HG03039 (cell line): ENCODE measurements at regions not wholly inside any gene's neighbourhood (a gene's known extent, or its start where the extent isn't known, plus 50 kb on each side); places are given as distances from the start of the nearest gene placed in this dataset.

ENCODE experiments used
- ATAC-seq: cut with Tn5 transposase; IDR thresholded peaks from one replicate; pipeline ENCODE4 v1.9.1; 2021; ENCODE audit warnings: mild to moderate bottlenecking, moderate library complexity; ENCODE audit not compliant: unreplicated experiment

DNA sequence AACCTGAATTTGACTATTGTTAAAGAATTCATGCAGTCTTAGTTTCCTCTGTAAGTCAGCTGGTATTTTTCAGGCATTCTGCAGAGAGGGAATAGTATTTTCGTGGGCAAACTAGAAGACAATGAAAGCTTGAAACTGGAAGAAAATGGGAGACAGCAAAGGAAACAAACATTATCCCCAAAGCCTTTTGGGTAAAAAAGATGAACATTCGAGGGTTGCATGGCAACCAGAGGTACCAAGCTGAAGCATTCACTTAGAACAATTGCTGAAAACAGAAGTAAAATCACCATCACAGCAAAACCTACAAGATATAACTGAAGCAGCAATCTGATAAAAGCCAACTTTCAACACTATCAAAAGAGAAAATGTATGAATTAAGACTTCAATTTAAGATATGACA lies 233.7 kb downstream of the SCG2 start:
- no peak for ATAC-seq

DNA sequence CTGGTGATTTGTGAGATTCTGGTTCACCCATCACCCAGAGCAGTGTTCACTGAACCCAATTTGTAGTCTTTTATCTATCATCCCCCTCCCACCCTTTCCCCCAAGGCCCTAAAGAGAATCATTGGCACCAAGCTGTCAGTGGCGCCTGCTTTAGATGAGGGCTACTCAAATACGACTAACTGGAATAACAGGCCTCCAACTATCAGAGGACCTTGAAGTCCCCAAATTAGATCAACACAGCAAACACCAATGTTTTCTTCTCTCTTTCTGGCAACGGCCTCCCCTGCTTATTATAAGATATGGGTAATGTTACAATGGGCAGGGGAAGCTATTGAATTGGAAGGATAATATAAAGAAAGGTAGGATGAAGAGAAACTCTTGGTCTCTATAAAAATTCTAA lies 232.3 kb downstream of the SCG2 start:
- no peak for ATAC-seq

DNA sequence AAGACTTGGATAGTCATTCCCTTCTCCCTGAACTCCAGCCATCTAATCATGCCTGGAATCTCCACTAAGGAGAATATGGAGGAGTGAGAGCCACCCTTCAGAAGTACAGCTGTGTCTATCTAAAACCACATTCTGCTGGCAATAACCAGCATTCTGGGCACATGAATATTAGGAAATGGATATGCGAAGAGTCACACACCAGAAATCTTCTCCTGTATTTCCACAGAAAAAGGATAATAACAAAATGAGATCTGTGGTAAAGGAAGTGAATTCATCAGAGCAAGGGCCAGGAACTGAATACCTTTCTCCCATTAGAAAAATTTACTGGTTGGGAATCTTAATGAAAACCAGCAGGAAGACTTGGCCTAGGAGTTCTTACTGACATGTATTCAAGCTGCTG lies 218.8 kb downstream of the SCG2 start:
- no peak for ATAC-seq

DNA sequence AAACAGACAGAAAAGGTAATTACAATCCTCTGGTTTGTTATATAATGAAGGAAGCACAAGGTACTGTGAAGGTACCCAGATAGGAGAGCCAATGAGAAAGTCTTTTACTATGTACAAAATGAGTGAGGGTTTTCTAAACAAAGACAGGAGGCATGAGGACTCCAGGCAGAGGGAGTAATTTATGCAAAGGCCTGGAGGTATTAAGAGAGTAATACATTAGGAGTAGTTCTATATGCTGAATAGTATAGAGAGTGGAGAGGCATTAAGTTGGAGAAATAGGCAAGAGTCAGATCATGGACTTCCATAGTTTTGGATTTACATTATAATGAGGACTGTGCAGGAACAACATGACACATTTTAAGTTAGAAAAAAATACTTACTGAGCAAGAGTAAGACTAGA lies 216.0 kb downstream of the SCG2 start:
- no peak for ATAC-seq

DNA sequence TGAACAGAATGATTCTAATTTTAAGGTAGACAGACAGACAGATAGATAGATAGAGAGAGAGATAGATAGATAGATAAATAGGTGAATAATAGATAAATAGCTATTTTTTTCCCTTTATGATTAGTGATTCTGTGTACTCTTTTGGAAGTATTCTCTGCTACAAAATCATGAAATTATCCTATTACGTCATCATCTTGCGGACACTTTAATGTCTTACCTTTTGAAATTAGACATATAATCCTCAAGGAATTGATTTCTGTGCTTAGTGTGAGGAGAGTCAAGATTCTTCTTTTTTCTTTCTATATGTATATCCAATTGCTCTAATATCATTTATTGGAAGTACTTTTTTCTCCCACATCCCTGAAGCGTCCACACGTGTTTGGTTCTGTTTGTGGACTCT lies 215.2 kb downstream of the SCG2 start:
- ATAC-seq: no peak

DNA sequence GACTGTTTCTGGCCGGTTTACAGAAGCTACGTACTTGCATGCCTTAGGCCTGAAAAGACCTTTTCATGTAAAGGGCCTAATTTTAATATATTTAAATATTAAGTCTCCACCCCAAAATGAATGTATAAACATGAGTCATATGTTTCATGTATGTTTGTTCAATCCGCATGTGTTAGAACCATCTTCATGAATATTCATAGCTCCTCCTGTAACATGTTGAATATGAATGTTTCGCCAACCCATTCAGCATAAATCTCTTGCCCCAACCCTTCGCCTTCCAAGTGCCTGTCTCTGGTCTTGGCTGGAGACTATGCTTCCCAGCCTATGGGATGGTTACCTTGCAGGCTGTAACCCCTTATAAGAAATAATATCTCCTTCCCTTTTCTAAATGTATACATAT lies 212.5 kb downstream of the SCG2 start:
- no peak for ATAC-seq

DNA sequence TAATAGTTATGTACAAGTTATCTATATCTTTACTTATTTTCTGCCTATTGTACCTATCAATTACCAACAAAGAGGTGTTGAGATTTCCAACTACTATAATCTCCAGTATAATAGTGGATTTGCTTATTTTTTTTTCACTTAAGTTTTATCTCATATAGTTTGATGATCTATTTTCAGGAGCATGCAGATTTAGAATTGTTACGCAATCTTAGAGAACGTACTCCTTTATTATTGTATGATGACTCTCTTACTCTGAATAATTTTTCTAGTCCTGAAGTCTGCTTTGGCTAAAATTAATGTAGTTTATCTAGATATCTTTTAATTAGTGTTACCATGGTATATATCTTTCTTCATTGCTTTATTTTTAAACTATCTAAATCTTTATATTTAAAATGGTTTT lies 205.2 kb downstream of the SCG2 start:
- no peak for ATAC-seq

DNA sequence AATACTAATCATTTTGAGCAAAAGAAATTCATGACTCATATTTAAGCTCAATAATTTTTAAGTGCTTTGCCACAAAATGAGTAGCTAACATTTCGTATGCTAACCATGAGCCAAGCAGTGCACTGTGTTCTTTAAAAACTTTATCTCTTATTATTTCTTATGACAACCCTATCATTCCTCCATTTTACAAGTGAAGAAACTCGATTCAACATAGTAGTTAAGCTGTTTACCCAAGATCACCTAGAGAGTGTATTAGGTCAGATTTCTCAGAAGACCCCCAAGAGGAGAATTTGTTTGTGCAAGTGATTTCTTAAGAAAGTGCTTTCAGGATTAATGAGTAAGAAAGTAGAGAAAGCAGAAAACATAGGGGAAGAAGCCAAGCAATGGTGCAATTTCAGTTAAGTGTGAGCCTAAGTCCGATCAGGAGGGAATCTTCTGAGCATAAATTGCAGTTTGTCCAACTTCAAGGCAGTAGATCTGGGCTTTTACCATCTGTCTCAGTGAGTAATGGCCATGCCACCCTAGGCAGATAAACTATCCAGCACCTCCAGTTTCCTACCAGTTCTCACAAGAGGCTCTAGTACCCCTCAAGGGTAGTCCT lies 202.7 kb downstream of the SCG2 start:
- ATAC-seq: no peak

DNA sequence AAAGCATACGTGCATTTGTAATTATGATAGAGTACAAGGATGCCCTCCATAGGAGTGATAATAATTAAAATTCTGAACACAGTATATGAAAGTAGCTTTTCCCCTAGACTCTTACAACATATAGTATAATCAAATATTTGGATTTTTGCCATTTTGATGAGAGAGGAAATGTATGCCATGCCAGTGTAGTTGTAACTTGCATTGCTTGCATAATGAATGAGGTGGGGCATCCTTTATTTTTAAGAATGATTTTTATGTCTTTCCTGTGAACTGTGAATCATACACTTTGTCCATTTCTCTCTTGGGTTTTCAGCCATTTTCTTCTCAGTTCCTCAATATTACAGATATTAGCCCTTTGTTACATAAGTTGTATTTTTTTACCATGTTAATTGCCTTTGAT lies 197.5 kb downstream of the SCG2 start:
- ATAC-seq: no peak

DNA sequence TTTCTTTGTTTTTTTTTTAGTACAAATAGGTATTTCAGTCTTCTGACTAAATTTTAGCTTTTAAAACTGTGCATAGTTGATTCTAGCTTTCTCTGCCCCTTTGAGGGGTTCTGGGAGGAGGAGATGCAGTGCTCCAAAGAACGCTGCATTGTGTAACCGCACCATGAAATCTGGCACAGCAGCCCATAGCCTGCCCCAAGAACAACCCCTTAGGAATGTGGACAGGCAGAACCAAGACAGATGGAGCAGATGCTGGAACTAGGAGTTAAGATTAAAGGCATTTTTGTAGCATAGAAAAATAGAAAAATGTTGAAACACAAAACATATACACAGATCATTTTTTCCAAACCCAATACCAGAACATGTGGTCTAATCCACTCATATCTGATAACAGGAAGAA lies 187.5 kb downstream of the SCG2 start:
- no peak for ATAC-seq

DNA sequence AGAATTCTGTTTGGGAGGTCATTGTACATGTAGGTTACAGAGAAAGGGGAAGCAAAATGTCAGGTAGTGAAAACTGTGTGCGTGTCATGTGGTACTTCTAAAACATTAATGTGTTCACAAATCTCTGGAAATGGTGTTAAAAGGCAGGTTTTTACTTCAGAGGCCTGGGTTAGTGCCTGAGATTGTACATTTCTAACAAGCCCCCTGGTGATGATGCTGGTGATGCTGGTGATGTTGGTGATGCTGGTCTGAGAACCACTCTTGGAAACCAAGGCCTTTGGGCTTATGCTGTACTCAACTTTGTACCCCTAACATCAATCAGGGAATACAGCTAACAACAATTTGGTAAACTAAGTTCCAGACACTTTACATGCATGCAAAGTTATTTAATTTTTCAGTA lies 187.1 kb downstream of the SCG2 start:
- ATAC-seq: no peak

DNA sequence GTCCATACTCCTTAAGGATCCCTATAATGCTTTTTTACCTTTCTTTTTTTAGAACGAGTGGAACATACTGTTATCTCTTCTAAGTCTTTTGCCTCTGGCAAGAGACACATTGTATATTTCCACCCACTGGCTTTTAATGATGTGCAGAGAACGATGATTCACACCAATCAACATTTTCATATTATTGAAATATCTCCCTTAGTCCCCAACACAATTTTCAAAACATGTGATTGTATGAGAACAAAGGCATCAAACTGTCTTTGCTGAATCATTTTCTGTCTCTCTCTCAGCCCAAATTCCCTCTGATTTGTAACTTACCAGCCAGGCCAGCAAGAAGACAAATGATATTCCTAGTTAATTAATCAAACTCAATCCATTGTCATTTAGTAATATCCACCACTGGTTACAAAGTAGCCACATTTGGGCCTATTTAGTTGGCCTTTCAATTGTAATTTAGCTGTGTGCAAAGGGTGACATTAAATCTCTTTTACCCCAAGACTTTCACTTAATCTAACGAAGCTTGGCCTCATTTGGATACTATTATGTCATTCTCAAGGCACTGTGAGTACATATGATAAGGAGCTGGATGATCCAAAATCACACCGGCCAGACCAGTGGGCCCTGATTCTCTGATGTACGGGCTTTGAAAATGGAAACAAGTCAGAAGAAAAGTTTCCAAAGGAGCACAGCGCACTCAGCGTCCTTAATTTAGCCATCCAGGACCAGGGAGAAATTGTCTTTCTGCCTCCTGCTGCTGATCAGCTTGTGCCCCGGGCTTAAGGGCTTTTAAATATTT lies 185.1 kb downstream of the SCG2 start:
- no peak for ATAC-seq

DNA sequence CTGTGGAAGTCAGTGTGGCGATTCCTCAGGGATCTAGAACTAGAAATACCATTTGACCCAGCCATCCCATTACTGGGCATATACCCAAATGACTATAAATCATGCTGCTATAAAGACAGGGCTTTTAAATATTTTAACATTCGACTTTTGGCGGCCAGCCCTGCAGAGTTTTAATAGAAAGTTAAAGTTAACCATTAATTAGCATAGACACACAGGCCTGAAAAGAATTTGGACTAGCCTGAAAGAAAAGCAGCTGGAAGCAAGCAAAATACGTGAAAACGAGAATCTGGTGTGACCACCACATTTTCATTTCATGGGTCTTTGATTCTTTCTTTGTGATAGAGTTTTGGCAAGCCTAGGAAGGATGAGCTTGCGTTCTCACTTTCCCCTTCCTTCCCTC lies 184.0 kb downstream of the SCG2 start:
- ATAC-seq: no peak

DNA sequence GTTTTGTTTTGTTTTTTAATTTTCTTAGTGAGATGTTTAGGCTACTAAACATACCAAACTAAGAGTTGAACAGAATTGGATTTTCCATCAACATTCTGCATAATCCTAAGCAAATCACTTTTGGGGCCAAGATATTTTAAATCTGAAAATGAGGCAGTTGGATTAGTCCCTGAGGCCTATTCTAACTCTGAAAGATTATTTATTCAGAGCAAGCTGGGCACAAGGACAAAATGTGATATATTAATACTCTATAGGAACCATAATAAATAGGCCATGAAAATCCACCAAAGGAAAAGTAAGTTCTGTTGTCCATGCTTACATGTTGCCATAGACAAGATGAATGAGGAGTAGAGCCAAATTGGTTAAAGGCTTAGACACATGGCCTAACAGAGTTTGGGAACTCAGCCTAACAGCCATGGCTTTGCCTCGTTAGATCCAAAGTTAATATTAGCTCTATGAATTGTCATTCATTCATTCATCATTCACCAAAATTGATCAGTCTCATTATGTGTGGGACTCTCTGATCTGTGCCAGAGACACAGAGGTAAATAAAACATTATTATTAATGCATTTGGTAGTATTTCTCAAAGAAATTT lies 183.5 kb downstream of the SCG2 start:
- no peak for ATAC-seq

DNA sequence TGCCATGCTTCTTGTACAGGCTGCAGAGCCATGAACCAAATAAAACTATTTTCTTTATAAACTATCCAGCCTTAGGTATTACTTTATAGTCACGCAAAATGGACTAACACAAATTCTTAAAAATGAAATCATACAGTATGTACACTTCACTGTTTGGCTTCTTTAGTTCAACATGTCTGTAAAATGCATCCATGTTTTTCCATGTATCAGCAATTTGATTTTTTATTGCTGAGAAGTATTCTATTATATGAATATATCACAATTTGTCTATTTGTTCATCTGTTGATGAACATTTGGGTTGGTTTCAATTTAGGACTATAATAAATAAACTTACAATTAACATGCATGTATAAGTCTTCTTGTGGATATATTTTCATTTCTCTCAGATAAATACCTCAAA lies 182.1 kb downstream of the SCG2 start:
- ATAC-seq: no peak

DNA sequence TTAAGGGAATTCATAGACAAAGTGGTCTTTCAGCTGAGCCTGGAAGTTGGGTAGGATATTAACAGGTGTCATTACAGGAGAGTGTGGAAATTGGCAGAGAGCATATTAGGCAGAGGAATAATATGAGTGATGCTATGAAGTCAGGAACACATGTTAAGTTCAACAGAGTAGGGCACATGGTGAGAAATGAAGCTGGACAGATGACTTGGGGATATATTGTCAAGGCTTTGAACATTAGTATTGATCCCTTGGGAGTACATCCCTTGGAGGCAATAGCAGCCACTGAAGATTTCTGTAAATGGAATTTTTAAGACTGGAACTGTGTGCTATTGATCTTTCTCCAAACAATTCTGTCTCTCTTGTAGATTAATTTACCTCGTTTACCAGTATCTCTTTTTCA lies 170.7 kb downstream of the SCG2 start:
- no peak for ATAC-seq

DNA sequence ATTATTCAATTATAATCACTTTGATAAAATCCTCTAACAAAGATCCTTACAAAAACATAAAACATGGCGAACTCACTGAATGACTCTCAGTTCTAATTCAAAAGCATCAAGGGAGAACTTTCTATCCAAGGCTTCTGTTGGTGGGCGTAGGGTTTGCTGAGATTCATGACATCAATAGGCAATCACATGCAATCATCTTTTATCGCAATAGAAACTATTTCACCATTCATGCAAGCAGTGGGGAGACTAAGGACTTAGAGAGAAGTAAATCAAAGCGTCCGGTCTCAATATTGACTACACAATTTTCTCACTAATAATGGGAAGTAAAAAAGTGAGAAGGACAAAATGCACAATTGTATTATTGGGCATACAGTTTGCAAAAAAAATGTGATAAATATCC lies 168.7 kb downstream of the SCG2 start:
- no peak for ATAC-seq

DNA sequence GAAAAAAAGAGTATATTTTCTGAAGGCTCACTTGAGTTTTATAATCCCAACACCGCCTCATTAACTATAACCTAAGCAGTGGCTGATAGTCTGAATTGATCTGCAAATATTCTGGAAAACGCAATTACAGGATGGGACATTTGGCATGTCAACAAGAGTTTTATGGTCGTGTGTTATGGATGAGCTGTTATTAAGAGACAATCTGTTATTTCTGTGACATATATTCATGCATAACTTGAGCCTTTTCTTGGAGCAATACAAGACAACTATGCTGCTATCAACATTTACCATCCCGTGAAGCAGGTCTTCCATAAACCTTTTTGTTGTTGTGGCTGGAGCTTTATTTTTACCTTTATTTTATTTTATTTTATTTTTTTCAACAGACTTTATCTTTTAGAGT lies 164.4 kb downstream of the SCG2 start:
- no peak for ATAC-seq

DNA sequence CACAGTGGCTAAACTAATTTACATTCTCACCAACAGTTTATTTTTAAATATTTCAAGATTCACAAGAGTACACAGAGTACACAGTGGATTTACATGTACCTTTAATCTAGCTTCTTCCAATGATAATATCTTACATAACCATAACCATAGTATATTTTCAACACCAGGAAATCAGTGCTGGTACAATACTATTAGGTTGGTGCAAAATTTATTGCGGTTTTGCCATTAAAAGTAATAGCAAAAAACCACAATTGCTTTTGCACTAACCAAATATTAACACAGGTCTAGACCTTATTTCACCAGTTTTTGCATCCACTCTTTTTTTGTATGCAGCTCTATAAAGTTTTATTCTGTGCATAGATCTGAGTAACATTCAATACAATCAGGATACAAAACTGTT lies 163.0 kb downstream of the SCG2 start:
- no peak for ATAC-seq

DNA sequence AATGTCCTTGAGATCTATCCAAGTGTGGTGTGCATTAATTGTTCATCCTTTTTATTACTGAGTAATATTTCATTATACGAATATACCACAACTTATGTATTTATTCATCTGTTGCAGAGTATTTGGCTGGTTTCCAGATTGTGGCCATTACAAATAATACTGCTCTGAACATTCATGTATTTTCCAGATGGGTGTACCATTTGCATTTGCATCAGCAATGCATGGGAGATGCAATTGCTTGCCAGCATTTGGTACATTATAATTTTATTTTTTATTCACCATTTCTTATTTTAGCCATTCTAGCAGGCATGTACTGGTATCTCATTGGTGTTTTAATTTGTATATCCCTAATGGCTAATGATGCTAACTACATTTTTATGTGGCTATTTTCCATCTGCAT lies 162.4 kb downstream of the SCG2 start:
- no peak for ATAC-seq

DNA sequence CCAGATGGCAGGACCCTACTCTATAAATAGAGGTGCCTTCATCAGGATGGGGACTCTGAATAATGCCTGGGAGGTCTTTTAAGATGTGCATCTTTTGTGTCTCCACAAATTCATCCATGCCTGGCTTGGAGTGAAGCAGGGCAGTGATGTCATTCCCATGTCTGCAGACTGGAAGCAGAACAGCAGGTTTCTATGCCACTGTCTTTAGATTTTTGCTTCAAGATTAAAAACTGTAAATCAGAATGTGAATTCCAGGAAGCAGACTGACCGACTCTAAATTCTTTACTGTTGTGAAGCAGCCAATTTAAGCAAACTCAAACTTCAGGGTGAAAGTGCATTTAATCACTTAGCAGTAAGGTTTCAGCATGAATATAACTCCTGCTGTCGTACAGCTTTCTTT lies 159.3 kb downstream of the SCG2 start:
- ATAC-seq: no peak

DNA sequence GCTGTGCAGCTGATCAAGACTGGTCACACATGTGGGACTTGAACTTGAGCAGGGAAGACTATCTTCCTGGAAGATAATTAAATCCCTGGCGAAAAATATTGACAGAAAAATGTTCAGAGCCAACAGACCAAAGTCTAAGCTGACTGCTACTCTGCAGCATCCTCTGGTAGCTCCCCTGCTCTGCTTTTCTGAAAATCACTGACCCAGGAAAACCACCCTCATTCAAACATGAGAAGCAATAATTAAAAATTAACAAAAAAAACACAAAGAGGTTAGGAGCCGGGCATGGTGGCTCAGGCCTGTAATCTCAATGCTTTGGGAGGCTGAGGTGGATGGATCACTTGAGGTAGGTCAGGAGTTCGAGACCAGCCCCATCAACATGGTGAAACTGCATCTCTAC lies 151.9 kb downstream of the SCG2 start:
- no peak for ATAC-seq

DNA sequence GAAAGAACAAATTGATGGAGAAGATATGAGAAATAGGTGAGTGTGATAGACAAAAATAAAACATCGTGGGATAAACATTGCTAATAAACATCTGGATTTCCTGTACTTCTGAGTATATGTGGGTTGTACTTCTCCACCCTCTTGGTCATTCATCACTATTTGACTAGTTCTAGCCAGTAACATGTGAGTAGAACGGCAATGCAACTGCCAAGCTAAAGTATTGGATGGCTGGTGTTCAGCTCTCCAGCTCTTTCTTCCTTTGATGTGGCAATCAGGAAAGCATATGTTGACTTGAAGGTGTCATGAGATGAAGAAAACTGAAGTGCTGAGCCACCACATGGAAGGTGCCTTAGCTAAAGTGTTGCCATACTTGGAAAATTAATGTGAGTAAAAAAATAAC lies 144.9 kb downstream of the SCG2 start:
- no peak for ATAC-seq
